Fibroblast of villous mesenchyme (primary cell): ENCODE measurements at regions not wholly inside any gene's neighbourhood (a gene's known extent, or its start where the extent isn't known, plus 50 kb on each side); places are given as distances from the start of the nearest gene placed in this dataset.
A peak's percentile ranks its signal among the peaks of the same experiment; 100 is the strongest.

Experiments
- DNase-seq: peaks from one replicate; pipeline ENCODE4 v3.0.0-alpha.2; 2010; ENCODE audit warnings: low read depth
- H3K4me3 ChIP-seq: 2 replicates; pipeline ENCODE4 v1.5.1; 2011; ENCODE audit warnings: low read depth, mild to moderate bottlenecking, low read length
- CTCF ChIP-seq: IDR thresholded peaks from 2 replicates; pipeline ENCODE4 v1.5.1; 2012; ENCODE audit warnings: low read depth, mild to moderate bottlenecking, low read length; ENCODE audit not compliant: insufficient read depth

DNA sequence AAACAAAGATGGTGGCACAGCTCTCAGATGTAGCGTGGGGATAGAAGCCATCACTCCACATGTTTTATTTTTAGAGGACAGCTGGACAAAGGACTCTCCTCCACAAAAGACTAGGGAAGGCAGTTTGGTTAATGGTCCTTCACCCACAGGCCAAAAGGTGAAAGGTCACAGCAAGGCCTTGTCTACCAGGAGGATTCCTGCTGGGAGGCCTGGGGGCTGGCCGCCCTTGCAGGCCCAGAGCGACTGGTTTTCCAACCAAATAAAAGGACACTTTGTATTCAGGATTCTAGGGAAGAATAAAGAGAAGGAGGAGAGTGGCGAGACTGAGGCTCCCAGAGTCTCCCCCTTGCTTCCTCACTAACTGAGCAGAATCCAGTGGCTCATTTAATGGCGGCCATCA, 94.3 kb downstream of the AXIN2 start:
- H3K4me3 ChIP-seq = no peak overlapping the region
- no peak for TF ChIP-seq CTCF
- DNase-seq = no peak

GRCh38 chr17:65466547-65466946, 94.9 kb downstream of the AXIN2 start:
- DNase-seq = no peak
- H3K4me3 ChIP-seq = no peak overlapping the region

GRCh38 chr17:65463242-65463641, 98.2 kb downstream of the AXIN2 start:
- DNase-seq = peak; percentile 87
- no peak for TF ChIP-seq CTCF
- no peak overlapping the region for H3K4me3 ChIP-seq

More at GRCh38 chr17:65466547-65466946, 94.9 kb downstream of the AXIN2 start:
- TF ChIP-seq CTCF = no peak

GRCh38 chr17:65459677-65460347, 101.6 kb downstream of the AXIN2 start:
- DNase-seq = no peak
- no peak overlapping the region for H3K4me3 ChIP-seq
- TF ChIP-seq CTCF = no peak

DNA sequence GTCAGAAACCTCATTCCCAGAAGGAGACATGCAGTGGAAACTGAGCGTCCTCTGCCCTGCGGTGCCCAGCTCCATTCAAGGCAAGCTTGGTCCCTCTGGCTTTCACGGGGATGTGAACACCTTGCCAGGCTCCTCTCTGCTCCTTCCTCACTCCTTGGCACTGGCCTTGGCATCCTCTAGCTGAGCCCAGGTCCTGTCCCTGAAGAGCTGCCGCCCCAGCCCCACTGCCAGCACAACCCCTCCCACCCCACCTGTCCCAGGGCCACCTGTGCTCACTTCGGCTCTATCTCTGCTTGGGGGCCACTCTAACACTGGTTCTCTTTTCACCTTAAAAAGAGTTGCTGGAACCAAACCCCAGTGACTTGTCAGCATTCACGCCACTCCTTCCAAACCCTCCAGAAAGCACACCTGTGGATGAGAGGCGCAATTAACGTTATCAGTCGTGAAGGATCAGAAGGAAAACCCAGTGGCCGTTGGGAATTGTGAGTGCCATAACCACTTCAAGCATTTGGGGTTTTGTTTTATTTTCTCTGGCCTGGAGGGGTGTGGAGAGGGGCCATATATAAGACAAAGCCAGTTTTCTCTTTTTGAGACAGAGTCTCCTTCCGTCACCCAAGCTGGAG, 103.7 kb downstream of the AXIN2 start:
- DNase-seq = no peak

GRCh38 chr17:65457183-65457582, 104.3 kb downstream of the AXIN2 start:
- H3K4me3 ChIP-seq = no peak overlapping the region
- DNase-seq = no peak
- TF ChIP-seq CTCF = no peak

More for the DNA sequence above, 103.7 kb downstream of the AXIN2 start:
- no peak for TF ChIP-seq CTCF
- H3K4me3 ChIP-seq = no peak overlapping the region
